ENCODE measurements at regions not wholly inside any gene's neighbourhood (a gene's known extent, or its start where the extent isn't known, plus 50 kb on each side); places are given as distances from the start of the nearest gene placed in this dataset.
"Not testable (repeated sequence)": the region's sequence is repeated elsewhere in the genome, so short reads cannot be mapped to it uniquely, and the experiment has no call there.

GRCh38 chr5:143521141-143521540 is 117.7 kb upstream of the NR3C1 start:
- no peak overlapping the region for H3K4me3 ChIP-seq (ENCODE audit: low read depth, low read length)
- TF ChIP-seq CTCF (IDR thresholded peaks at IDR 0.05; ENCODE audit: insufficient read depth, low read depth, low read length, missing control alignments), result no peak
- no peak for DNase-seq (ENCODE audit: low read depth)

DNA sequence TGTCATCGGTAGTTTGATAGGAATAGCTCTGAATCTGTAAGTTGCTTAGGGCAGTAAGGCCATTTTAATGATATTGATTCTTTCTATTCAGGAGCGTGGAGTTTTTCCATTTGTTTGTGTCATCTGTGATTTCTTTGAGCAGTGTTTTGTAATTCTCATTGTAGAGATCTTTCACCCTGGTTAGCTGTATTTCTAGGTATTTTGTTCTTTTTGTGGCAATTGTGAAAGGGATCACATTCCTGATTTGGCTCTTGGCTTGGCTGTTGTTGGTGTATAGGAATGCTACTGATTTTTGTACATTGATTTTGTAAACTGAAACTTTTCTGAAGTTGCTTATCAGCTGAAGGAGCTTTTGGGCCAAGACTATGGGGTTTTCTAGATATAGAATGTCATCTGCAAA is 115.7 kb upstream of the NR3C1 start:
- not testable (repeated sequence) for DNase-seq (ENCODE audit: low read depth); H3K4me3 ChIP-seq (ENCODE audit: low read depth, low read length)

DNA sequence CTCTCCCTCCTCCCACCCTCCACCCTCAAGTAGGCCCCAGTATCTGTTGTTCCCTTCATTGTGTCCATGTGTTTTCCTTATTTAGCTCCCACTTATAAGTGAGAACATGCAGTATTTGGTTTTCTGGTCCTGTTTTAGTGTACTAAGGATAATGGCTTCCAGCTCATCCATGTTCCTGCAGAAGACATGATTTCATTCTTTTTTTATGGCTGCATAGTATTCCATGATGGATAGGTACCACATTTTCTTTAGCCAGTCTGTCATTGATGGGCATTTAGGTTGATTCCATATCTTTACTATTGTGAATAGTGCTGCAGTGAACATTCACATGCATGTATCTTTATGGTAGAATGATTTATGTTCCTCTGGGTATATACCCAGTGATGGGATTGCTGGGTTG is 114.3 kb upstream of the NR3C1 start:
- DNase-seq (ENCODE audit: low read depth); H3K4me3 ChIP-seq (ENCODE audit: low read depth, low read length): not testable (repeated sequence)

GRCh38 chr5:143516249-143516648 is 112.8 kb upstream of the NR3C1 start:
- peak; percentile 29 for DNase-seq (ENCODE audit: low read depth)

GRCh38 chr5:143515829-143516228 is 112.3 kb upstream of the NR3C1 start:
- TF ChIP-seq CTCF (IDR thresholded peaks at IDR 0.05; ENCODE audit: insufficient read depth, low read depth, low read length, missing control alignments), result no peak
- peak; percentile 21 for DNase-seq (ENCODE audit: low read depth)
- no peak overlapping the region for H3K4me3 ChIP-seq (ENCODE audit: low read depth, low read length)

More at GRCh38 chr5:143516249-143516648, 112.8 kb upstream of the NR3C1 start:
- no peak overlapping the region for H3K4me3 ChIP-seq (ENCODE audit: low read depth, low read length)
- TF ChIP-seq CTCF (IDR thresholded peaks at IDR 0.05; ENCODE audit: insufficient read depth, low read depth, low read length, missing control alignments), result no peak

- TF ChIP-seq CTCF (IDR thresholded peaks at IDR 0.05; ENCODE audit: insufficient read depth, low read depth, low read length, missing control alignments), result no peak
- no peak overlapping the region for H3K4me3 ChIP-seq (ENCODE audit: low read depth, low read length)
- DNase-seq (ENCODE audit: low read depth), result peak; percentile 34
Measured at GRCh38 chr5:143514616-143515335, 111.3 kb upstream of the NR3C1 start.

DNA sequence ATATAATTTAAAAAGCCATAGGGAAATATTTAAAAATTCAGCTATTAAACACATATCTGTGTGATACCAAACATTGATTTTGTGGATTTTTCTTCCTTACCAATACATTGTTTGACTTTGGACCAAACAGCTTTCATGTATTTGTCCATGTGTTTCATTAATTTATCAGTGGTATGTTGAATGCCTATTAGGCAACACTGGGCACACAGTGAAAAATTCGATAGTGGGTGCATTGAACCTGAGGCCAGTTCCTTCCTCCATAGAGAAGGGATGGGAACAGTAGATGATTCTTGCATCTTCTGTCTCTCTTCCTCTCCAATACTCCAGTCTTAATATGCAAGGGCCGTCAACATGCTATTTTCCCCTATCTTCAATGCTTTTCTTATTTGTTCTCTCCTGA is 110.2 kb upstream of the NR3C1 start:
- H3K4me3 ChIP-seq (ENCODE audit: low read depth, low read length), result no peak overlapping the region
- no peak for DNase-seq (ENCODE audit: low read depth)
- no peak for TF ChIP-seq CTCF (IDR thresholded peaks at IDR 0.05; ENCODE audit: insufficient read depth, low read depth, low read length, missing control alignments)

GRCh38 chr5:143511736-143512135 is 108.2 kb upstream of the NR3C1 start:
- DNase-seq (ENCODE audit: low read depth), result no peak
- H3K4me3 ChIP-seq (ENCODE audit: low read depth, low read length), result no peak overlapping the region
- TF ChIP-seq CTCF (IDR thresholded peaks at IDR 0.05; ENCODE audit: insufficient read depth, low read depth, low read length, missing control alignments), result no peak

All from GM12865 (cell line).